Ascending aorta (tissue), 2 donors: ENCODE measurements at regions not wholly inside any gene's neighbourhood (a gene's known extent, or its start where the extent isn't known, plus 50 kb on each side); places are given as distances from the start of the nearest gene placed in this dataset.

Experiments
- DNase-seq, 2 donors: peaks; one replicate each; pipeline ENCODE4 v3.0.0-alpha.2; 2019; ENCODE audit warnings: low spot score in 2 of 2
- H3K27ac ChIP-seq, 2 donors: fragments of 200-600 bp; sonication (generic); one replicate each; pipeline ENCODE4 v1.5.1; 2016 to 2017; ENCODE audit warnings: mild to moderate bottlenecking in 1 of 2
- H3K27me3 ChIP-seq: fragments of 200-600 bp; sonication (generic); one replicate; pipeline ENCODE4 v1.5.1; 2017
- H3K36me3 ChIP-seq, 2 donors: fragments of 200-600 bp; sonication (generic); one replicate each; pipeline ENCODE4 v1.5.1; 2016
- H3K4me1 ChIP-seq, 2 donors: fragments of 200-600 bp; sonication (generic); one replicate each; pipeline ENCODE4 v1.5.1; 2016 to 2017; ENCODE audit warnings: mild to moderate bottlenecking in 1 of 2
- H3K4me3 ChIP-seq, 2 donors: fragments of 200-600 bp; sonication (generic); one replicate each; pipeline ENCODE4 v1.5.1; 2016 to 2017; ENCODE audit warnings: mild to moderate bottlenecking in 1 of 2
- H3K9me3 ChIP-seq, 2 donors: fragments of 200-600 bp; sonication (generic); one replicate each; pipeline ENCODE4 v1.5.1; 2016
- intact Hi-C: fragments of 100-400 bp; cut with DNase I; formaldehyde crosslinking; loops from one replicate; pipeline ENCODE4 v1.15.1; 2023
- TF ChIP-seq, protein P1 (sequence below), 3 experiments: fragments of 200-600 bp in 2 of 3; fragments of 450-650 bp in 1 of 3; sonication (generic) in 2 of 3; IDR thresholded peaks; one replicate each; pipeline ENCODE4 v1.5.1; 2016 to 2019; ENCODE audit warnings: antibody characterized with exemption in 3 of 3, mild to moderate bottlenecking in 1 of 3, moderate library complexity in 1 of 3

DNA sequence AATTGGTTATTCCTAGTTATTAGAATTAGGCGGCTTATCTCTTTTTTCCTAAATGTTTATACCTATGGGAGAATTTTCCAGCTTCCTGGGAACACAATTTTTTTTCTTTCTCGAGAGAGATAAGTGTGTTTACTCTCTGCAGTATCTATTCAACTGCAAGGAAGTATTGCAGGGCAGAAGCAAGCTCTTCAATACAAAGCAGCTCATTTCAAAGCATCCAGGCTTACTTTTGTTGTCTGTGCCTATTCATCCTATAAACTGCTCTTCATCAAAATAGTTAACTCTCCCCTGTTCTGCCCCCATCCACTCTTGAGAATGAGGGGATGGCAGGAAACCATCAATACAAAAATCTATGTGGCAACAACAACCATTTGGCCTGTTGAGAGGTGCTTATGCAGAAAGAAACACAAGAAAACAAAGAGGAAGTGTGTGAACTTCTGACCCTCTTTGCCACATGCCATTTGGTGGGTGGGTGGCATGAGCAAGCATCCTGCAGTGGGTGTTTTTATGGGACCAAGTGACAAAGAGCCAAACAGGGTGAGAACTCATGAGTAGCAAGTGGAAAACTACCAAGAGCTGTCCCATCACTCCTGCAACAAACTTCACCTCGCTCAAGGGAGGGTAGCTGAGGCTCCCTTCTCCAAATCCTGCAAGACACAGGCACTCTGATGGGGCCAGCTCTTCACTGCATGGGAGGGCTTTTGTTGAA, 50.6 kb upstream of the MRPS6 start:
- H3K27ac ChIP-seq, result no peak overlapping the region
- peaks cover 0 to 5% of the 10 kb centered on the region in 2 donors for H3K4me1 ChIP-seq
- no peaks in the 10 kb centered on the region for H3K27me3 ChIP-seq
- TF ChIP-seq, protein P1, sequence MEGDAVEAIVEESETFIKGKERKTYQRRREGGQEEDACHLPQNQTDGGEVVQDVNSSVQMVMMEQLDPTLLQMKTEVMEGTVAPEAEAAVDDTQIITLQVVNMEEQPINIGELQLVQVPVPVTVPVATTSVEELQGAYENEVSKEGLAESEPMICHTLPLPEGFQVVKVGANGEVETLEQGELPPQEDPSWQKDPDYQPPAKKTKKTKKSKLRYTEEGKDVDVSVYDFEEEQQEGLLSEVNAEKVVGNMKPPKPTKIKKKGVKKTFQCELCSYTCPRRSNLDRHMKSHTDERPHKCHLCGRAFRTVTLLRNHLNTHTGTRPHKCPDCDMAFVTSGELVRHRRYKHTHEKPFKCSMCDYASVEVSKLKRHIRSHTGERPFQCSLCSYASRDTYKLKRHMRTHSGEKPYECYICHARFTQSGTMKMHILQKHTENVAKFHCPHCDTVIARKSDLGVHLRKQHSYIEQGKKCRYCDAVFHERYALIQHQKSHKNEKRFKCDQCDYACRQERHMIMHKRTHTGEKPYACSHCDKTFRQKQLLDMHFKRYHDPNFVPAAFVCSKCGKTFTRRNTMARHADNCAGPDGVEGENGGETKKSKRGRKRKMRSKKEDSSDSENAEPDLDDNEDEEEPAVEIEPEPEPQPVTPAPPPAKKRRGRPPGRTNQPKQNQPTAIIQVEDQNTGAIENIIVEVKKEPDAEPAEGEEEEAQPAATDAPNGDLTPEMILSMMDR (IDR thresholded peaks at IDR 0.05), result no peak
- H3K9me3 ChIP-seq, result no peaks in the 10 kb centered on the region
- intact Hi-C loops, result no loop called here
- H3K4me3 ChIP-seq, result no peak overlapping the region
- no peaks in the 10 kb centered on the region for H3K36me3 ChIP-seq
- DNase-seq, result no peak

DNA sequence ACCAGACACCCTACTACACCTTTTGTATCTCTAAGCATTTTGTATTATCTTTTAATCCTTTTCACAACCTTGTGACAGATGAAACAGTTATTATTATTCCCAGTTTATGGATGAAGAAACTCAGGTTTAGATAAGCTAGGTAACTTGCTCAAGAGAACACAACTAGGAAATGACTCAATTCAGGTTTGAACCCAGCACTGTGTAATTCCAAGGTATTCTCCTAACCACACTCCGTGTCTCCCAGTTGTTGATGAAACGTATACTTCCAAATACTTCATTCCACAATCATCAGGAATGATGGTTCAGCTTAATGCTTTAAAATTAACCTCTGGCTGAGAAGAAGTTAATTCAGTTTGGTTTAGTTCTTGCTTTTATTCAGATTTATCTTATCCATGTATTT, 51.7 kb upstream of the MRPS6 start:
- intact Hi-C loops, result no loop called here
- no peak overlapping the region for H3K4me3 ChIP-seq
- DNase-seq, result no peak
- no peak overlapping the region for H3K27ac ChIP-seq
- peaks cover 0 to 5% of the 10 kb centered on the region in 2 donors for H3K4me1 ChIP-seq
- H3K36me3 ChIP-seq, result no peaks in the 10 kb centered on the region
- H3K27me3 ChIP-seq, result no peaks in the 10 kb centered on the region
- no peaks in the 10 kb centered on the region for H3K9me3 ChIP-seq
- TF ChIP-seq, protein P1 (IDR thresholded peaks at IDR 0.05), result no peak

DNA sequence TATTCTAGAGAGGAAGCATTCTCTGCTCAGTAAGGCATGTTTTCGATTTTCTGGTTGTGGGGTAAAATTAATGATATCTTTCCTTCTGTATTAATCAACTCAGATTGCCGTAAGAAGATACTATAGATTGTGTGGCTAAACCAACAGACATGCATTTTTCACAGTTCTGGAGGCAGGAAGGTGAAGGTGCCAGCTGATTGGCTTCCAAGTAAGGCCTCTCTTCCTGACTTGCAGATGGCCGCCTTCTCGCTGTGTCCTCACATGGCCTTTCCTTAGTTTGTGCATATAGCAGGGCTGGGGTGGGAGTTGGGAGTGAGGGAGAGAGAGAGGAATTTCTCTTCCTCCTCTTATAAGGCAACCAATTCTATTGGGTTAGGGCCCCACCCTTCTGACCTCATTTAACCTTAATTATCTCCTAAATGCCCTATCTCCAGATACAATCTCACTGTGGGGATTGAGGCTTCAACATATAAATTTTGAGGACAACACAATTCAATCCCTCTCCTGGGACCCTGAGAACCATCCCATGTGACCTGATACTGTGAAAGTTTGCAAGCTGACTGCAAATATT, 52.3 kb upstream of the MRPS6 start:
- Histone ChIP-seq H3K27ac (no peak overlapping the region), H3K4me3 (no peak overlapping the region), H3K36me3 (no peaks in the 10 kb centered on the region), H3K27me3 (no peaks in the 10 kb centered on the region), H3K9me3 (no peaks in the 10 kb centered on the region), H3K4me1 (peaks cover 0 to 5% of the 10 kb centered on the region in 2 donors)
- TF ChIP-seq, protein P1 (IDR thresholded peaks at IDR 0.05), result no peak
- no peak for DNase-seq
- intact Hi-C loops, result no loop called here

DNA sequence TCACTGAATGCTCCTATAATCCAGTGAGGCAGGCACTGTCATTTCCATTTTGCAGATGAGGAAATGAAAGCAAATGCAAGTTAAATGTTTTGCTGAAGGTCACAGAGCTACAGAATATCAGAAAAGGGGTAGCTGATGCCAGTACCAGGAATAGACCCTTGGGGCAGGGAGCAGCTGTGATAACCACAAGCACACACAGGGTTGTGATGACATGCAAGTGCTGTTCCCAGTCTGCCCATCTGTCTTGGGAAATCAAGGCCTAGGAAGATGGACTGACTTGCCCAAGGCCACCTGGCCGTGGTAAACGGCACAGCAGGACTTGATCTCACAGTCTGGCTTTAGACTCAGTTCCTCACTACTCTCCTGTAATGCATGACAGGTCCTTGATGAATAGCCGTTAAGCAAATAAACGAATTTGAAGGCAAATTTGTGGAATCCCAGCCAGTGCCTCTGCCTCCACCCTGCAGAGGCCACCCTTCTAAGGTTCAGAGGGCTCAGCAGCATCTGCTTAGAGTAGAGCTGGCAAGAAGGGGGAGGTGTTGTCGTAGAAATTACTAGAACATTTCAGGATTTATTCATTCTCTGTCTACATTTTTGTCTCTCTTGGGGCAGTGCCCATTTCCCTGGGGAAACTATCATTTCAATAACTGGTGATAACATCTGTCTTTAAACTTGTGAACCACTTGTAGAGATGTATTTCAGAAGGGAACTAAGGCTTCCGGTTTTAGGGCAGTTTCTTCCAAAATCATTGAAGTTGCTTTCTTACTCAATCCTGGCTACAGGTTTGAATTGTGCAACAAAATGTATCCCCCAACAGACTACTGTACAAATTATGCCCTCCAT, 53.2 kb upstream of the MRPS6 start:
- peaks cover 0 to 5% of the 10 kb centered on the region in 2 donors for H3K4me1 ChIP-seq
- no peaks in the 10 kb centered on the region for H3K36me3 ChIP-seq
- no peak for DNase-seq
- H3K27me3 ChIP-seq, result no peaks in the 10 kb centered on the region
- H3K9me3 ChIP-seq, result no peaks in the 10 kb centered on the region
- intact Hi-C loops, result no loop called here
- no peak overlapping the region for H3K27ac ChIP-seq
- TF ChIP-seq, protein P1 (IDR thresholded peaks at IDR 0.05), result no peak
- H3K4me3 ChIP-seq, result no peak overlapping the region

DNA sequence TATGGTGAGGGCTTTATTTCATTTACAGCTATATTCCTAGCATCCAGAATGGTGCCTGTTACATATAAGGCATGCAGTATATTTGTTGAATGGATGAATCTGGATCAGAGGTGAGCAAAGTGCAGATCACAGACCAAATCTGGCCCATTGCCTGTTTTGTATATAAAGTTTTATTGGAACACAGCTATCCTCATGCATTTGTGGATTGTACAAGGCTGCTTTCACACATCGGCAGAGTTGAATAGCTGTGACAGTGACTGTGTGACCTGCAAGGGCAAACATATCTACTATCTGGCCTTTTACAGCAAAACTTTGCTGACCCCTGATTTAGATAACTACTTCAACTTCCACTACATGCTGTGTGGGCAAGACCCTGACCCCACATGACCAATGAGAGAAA, 54.0 kb upstream of the MRPS6 start:
- Histone ChIP-seq H3K27me3 (no peaks in the 10 kb centered on the region), H3K36me3 (no peaks in the 10 kb centered on the region), H3K4me1 (peaks cover 0 to 5% of the 10 kb centered on the region in 2 donors), H3K4me3 (no peak overlapping the region), H3K9me3 (peaks cover 0 to 4% of the 10 kb centered on the region in 2 donors), H3K27ac (no peak overlapping the region)
- intact Hi-C loops, result no loop called here
- TF ChIP-seq, protein P1 (IDR thresholded peaks at IDR 0.05), result no peak
- no peak for DNase-seq
